ENCODE measurements at regions not wholly inside any gene's neighbourhood (a gene's known extent, or its start where the extent isn't known, plus 50 kb on each side); places are given as distances from the start of the nearest gene placed in this dataset.
A peak's percentile ranks its signal among the peaks of the same experiment; 100 is the strongest.
"Not testable (repeated sequence)": the region's sequence is repeated elsewhere in the genome, so short reads cannot be mapped to it uniquely, and the experiment has no call there.

DNA sequence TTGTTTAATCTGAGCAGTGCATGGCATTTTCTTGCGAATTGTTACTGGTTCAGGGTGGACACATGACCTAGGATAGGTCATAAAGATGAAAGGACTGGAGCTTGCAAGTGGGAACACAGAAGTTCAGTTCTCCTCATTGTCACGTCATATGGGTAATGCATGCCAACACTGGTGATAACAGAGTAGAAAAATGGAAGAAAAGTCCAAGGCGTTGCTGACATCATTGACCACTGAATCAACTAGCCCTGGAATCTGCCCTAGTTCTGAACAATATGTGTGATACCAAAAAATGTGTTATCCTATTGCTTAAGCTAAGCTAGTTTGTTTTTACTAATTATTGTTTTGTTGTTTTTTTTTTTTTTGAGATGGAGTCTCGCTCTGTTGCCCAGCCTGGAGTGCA, 234.2 kb upstream of the MAF start:
- TF ChIP-seq POLR2AphosphoS5 (IDR thresholded peaks at IDR 0.05) (no peak), POLR2A (IDR thresholded peaks at IDR 0.05) (no peak), EP300 (IDR thresholded peaks at IDR 0.05) (no peak)
- TF ChIP-seq, protein P1, sequence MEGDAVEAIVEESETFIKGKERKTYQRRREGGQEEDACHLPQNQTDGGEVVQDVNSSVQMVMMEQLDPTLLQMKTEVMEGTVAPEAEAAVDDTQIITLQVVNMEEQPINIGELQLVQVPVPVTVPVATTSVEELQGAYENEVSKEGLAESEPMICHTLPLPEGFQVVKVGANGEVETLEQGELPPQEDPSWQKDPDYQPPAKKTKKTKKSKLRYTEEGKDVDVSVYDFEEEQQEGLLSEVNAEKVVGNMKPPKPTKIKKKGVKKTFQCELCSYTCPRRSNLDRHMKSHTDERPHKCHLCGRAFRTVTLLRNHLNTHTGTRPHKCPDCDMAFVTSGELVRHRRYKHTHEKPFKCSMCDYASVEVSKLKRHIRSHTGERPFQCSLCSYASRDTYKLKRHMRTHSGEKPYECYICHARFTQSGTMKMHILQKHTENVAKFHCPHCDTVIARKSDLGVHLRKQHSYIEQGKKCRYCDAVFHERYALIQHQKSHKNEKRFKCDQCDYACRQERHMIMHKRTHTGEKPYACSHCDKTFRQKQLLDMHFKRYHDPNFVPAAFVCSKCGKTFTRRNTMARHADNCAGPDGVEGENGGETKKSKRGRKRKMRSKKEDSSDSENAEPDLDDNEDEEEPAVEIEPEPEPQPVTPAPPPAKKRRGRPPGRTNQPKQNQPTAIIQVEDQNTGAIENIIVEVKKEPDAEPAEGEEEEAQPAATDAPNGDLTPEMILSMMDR (IDR thresholded peaks at IDR 0.05), result no peak
- no peak for DNase-seq
- no peaks in the 10 kb centered on the region for H3K9me3 ChIP-seq
- H3K36me3 ChIP-seq, result no peaks in the 10 kb centered on the region
- H3K4me3 ChIP-seq, result no peak overlapping the region
- WGBS, 2 donors, result 87 to 89% methylated on average over 4 of the region's 4 CpGs
- H3K4me1 ChIP-seq, result peaks cover 0 to 19% (median 14%) of the 10 kb centered on the region in 4 donors
- intact Hi-C loops (cut with DNase I), result no loop called here
- H3K27ac ChIP-seq, result no peak overlapping the region
- H3K27me3 ChIP-seq, result no peaks in the 10 kb centered on the region

DNA sequence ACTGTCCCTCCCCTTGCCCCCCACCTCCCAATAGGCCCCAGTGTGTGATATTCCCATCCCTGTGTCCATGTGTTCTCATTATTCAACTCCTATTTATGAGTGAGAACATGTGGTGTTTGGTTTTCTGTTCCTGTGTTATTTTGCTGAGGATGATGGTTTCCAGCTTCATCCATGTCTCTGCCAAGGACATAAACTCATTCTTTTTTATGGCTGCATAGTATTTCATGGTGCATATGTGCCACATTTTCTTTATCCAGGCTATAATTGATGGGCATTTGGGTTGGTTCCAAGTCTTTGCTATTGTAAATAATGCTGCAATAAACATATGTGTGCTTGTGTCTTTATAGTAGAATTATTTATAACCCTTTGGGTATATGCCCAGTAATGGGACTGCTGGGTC, 233.5 kb upstream of the MAF start:
- intact Hi-C loops (cut with DNase I); H3K9me3 ChIP-seq; H3K36me3 ChIP-seq; H3K27ac ChIP-seq; DNase-seq; H3K4me3 ChIP-seq; H3K27me3 ChIP-seq: not testable (repeated sequence)
- peaks cover 0 to 12% (median 6%) of the 10 kb centered on the region in 4 donors for H3K4me1 ChIP-seq

DNA sequence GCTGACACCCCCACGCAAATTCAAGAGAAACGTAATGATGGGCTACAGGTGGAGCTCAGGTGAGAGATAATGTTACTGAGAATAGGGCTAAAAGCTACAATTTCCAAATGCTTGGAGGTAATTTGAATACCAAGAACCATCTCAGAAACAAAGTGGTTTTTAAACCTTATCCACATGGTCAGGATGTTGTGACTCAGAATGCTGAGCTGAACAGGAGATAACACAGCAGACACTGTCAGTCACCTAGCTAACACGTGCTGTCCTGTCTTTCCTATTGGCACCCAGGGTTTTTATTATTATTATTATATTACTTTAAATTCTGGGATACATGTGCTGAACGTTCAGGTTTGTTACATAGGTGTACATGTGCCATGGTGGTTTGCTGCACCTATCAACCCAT, 233.0 kb upstream of the MAF start:
- WGBS, 2 donors, result 79 to 89% methylated on average over 4 of the region's 4 CpGs
- no peaks in the 10 kb centered on the region for H3K9me3 ChIP-seq
- H3K4me3 ChIP-seq, result no peak overlapping the region
- no peak overlapping the region for H3K27ac ChIP-seq
- DNase-seq, result no peak
- TF ChIP-seq EP300 (IDR thresholded peaks at IDR 0.05) (no peak), POLR2AphosphoS5 (IDR thresholded peaks at IDR 0.05) (no peak), POLR2A (IDR thresholded peaks at IDR 0.05) (no peak)
- TF ChIP-seq, protein P1 (IDR thresholded peaks at IDR 0.05), result no peak
- no peaks in the 10 kb centered on the region for H3K27me3 ChIP-seq
- peaks cover 0 to 7% (median 2%) of the 10 kb centered on the region in 4 donors for H3K4me1 ChIP-seq
- intact Hi-C loops (cut with DNase I), result no loop called here
- H3K36me3 ChIP-seq, result no peaks in the 10 kb centered on the region

DNA sequence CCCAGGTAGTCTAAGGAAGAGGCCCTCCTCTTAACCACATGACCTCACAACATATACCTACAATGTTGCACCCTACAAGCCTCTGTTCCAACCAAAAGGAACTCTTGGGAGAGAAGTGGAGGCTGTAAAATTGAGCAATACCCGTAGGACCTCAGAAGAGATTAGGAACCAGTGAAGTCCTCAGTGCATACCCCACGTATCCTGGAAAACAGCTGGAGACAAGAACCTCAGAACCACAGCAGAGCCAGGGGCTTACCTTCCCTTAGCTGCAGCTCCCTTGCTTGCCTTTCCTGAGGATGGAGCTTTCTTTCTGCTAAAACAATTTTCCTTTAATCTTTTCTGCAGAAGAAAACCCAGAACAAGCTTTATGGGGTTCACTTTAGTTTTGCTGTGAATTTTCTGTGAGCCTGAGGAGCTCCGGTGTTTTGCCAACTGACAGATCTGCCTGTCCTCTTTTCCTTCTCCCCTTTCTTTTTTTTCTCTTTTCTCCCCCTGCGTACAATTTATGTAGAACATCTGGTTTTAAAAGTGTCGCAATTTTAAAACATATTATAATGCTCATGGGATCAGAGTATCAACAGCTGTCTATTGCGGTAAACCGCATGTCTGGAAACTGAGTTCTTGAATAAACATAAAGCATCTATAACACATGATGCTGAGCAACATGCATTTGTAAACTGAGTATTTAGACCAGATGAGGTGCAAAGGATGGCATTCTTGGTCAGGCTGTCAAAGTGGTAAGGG, 226.4 kb upstream of the MAF start:
- DNase-seq, result no peak
- peak in 1 of 4 donors; percentile 21 for TF ChIP-seq POLR2AphosphoS5 (IDR thresholded peaks at IDR 0.05)
- no peak for TF ChIP-seq POLR2A (IDR thresholded peaks at IDR 0.05)
- H3K36me3 ChIP-seq, result no peaks in the 10 kb centered on the region
- intact Hi-C loops (cut with DNase I), result no loop called here
- WGBS, 2 donors, result 81 to 82% methylated on average over 7 of the region's 7 CpGs
- H3K27me3 ChIP-seq, result no peaks in the 10 kb centered on the region
- H3K27ac ChIP-seq, result no peak overlapping the region
- no peaks in the 10 kb centered on the region for H3K4me1 ChIP-seq
- no peak overlapping the region for H3K4me3 ChIP-seq
- no peaks in the 10 kb centered on the region for H3K9me3 ChIP-seq

DNA sequence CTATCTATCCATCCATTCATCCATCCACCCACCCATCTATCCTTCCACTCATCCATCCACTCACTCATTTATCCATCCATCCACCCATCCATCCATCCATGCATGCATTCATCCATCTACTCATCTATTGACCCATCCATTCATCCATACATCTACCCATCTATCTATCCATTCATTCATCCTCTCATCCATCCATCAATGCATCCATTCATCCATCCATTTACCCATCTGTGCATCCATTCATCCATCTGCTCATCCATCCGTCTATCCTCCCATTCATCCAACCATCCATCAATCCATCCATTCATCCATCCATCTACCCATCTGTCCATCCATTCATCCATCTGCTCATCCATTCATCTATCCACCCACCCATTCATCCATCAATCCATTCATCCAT, 224.5 kb upstream of the MAF start:
- Histone ChIP-seq H3K4me1 (no peaks in the 10 kb centered on the region), H3K27ac (no peak overlapping the region), H3K27me3 (no peaks in the 10 kb centered on the region), H3K36me3 (no peaks in the 10 kb centered on the region), H3K9me3 (no peaks in the 10 kb centered on the region), H3K4me3 (no peak overlapping the region)
- intact Hi-C loops (cut with DNase I), result no loop called here
- DNase-seq, result no peak
- TF ChIP-seq POLR2A (IDR thresholded peaks at IDR 0.05), result no peak
- no peak for TF ChIP-seq POLR2AphosphoS5 (IDR thresholded peaks at IDR 0.05)
- TF ChIP-seq, protein P1 (IDR thresholded peaks at IDR 0.05), result no peak
- no peak for TF ChIP-seq EP300 (IDR thresholded peaks at IDR 0.05)
- WGBS, 2 donors, result 86 to 90% methylated on average over 1 of the region's 1 CpG

DNA sequence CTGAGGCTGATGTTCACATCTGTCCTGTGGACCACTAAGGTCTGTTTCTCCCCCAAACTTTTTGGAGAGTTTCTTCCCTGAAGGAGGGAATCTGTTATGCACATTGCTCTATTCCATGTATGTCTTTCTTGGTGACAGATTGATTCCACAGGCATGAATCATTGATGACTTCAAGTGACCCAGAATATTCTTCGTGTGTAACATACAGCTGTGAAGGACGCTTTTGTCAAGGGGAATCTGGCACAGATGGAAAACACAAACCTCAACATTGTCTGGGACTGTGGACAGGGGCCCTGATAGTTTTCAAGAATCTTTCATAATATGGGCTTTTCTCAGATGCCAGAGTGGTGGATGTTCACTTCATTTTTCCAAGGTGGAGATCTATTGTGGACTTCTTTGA, 223.1 kb upstream of the MAF start:
- no peaks in the 10 kb centered on the region for H3K4me1 ChIP-seq
- no peaks in the 10 kb centered on the region for H3K9me3 ChIP-seq
- 65 to 74% methylated on average over 2 of the region's 2 CpGs for WGBS, 2 donors
- DNase-seq, result no peak
- no peak overlapping the region for H3K4me3 ChIP-seq
- H3K36me3 ChIP-seq, result no peaks in the 10 kb centered on the region
- TF ChIP-seq EP300 (IDR thresholded peaks at IDR 0.05) (no peak), POLR2A (IDR thresholded peaks at IDR 0.05) (no peak), POLR2AphosphoS5 (IDR thresholded peaks at IDR 0.05) (no peak)
- TF ChIP-seq, protein P1 (IDR thresholded peaks at IDR 0.05), result no peak
- intact Hi-C loops (cut with DNase I), result no loop called here
- no peak overlapping the region for H3K27ac ChIP-seq
- H3K27me3 ChIP-seq, result no peaks in the 10 kb centered on the region
